Naive thymus-derived CD4-positive, alpha-beta T cell (primary cell): ENCODE measurements at regions not wholly inside any gene's neighbourhood (a gene's known extent, or its start where the extent isn't known, plus 50 kb on each side); places are given as distances from the start of the nearest gene placed in this dataset.
A peak's percentile ranks its signal among the peaks of the same experiment; 100 is the strongest.

Source experiments
- ATAC-seq: fragments of 150-1000 bp; cut with Tn5 transposase; 2 replicates; pipeline ENCODE4 v1.10.0; 2021; ENCODE audit warnings: mild to moderate bottlenecking, moderate library complexity
- CTCF ChIA-PET: fragments of 350-600 bp; sonication (Branson Sonifier 250); formaldehyde crosslinking; loops from one replicate; lab custom pipeline; 2021; ENCODE audit warnings: antibody characterized with exemption; lab: Charles Lee
- POLR2A ChIA-PET: fragments of 350-600 bp; sonication (Branson Sonifier 250); formaldehyde crosslinking; loops from one replicate; lab custom pipeline; 2021; ENCODE audit warnings: antibody characterized with exemption, inconsistent platforms; lab: Charles Lee
- DNase-seq, 9 donors: peaks; one replicate each; pipeline versions ENCODE4 v3.0.0 to v3.0.0-alpha.2; 2020 to 2022; ENCODE audit warnings: mixed read lengths in 1 of 9
- H3K27ac ChIP-seq: one replicate; pipeline ENCODE4 v1.7.0; 2013; ENCODE audit warnings: mild to moderate bottlenecking, low read depth, low read length, moderate library complexity
- H3K27me3 ChIP-seq, 2 donors: one replicate each; pipeline ENCODE4 v1.7.0; 2013; ENCODE audit warnings: low read length in 2 of 2, mild to moderate bottlenecking in 2 of 2, moderate library complexity in 2 of 2; ENCODE audit not compliant: control insufficient read depth in 2 of 2, insufficient read depth in 2 of 2
- H3K36me3 ChIP-seq, 3 experiments: 1 replicate in 2 of 3; 2 replicates in 1 of 3; pipeline ENCODE4 v1.7.0; 2013; ENCODE audit warnings: low read length in 3 of 3, mild to moderate bottlenecking in 3 of 3, moderate library complexity in 1 of 3; ENCODE audit not compliant: insufficient read depth in 3 of 3, control insufficient read depth in 2 of 3
- H3K4me1 ChIP-seq, 2 donors: one replicate each; pipeline ENCODE4 v1.7.0; 2013; ENCODE audit warnings: low read length in 2 of 2, mild to moderate bottlenecking in 2 of 2, moderate library complexity in 1 of 2; ENCODE audit not compliant: control insufficient read depth in 2 of 2, insufficient read depth in 2 of 2
- H3K4me3 ChIP-seq: 2 replicates; pipeline ENCODE4 v1.7.0; 2013; ENCODE audit warnings: mild to moderate bottlenecking, low read length
- H3K9me3 ChIP-seq, 3 experiments: 1 replicate in 2 of 3; 2 replicates in 1 of 3; pipeline ENCODE4 v1.7.0; 2013; ENCODE audit warnings: low read length in 3 of 3; ENCODE audit not compliant: control insufficient read depth in 2 of 3
- H3K27ac Mint-ChIP-seq, 9 donors: one replicate each; pipeline ENCODE4 v1.8.0; 2020 to 2022; ENCODE audit warnings: mixed read lengths in 9 of 9, mild to moderate bottlenecking in 8 of 9, moderate library complexity in 5 of 9, inconsistent platforms in 2 of 9
- H3K27me3 Mint-ChIP-seq, 5 donors: one replicate each; pipeline ENCODE4 v1.8.0; 2021 to 2022; ENCODE audit warnings: mixed read lengths in 5 of 5, mild to moderate bottlenecking in 1 of 5
- H3K36me3 Mint-ChIP-seq, 5 donors: one replicate each; pipeline ENCODE4 v1.8.0; 2020 to 2022; ENCODE audit warnings: mixed read lengths in 5 of 5, mild to moderate bottlenecking in 3 of 5, inconsistent platforms in 1 of 5
- H3K4me1 Mint-ChIP-seq, 7 donors: one replicate each; pipeline ENCODE4 v1.8.0; 2020 to 2022; ENCODE audit warnings: mixed read lengths in 7 of 7, mild to moderate bottlenecking in 3 of 7, inconsistent platforms in 1 of 7
- H3K4me3 Mint-ChIP-seq, 10 donors: one replicate each; pipeline ENCODE4 v1.8.0; 2020 to 2022; ENCODE audit warnings: mild to moderate bottlenecking in 10 of 10, mixed read lengths in 10 of 10, moderate library complexity in 6 of 10, inconsistent platforms in 2 of 10
- H3K9me3 Mint-ChIP-seq, 11 donors: one replicate each; pipeline ENCODE4 v1.8.0; 2020 to 2022; ENCODE audit warnings: mixed read lengths in 11 of 11, mild to moderate bottlenecking in 4 of 11, inconsistent platforms in 1 of 11, moderate library complexity in 1 of 11
- intact Hi-C, 2 donors: fragments of 100-400 bp; cut with micrococcal nuclease; formaldehyde crosslinking; loops; one replicate each; pipeline ENCODE4 v1.15.1; 2023

- H3K4me1 ChIP-seq = no peaks in the 10 kb centered on the region
- no peak overlapping the region for H3K4me3 ChIP-seq
- Mint-ChIP-seq H3K27me3 (no peaks in the 10 kb centered on the region), H3K27ac (no peak overlapping the region), H3K4me3 (no peak overlapping the region), H3K36me3 (no peaks in the 10 kb centered on the region), H3K9me3 (no peaks in the 10 kb centered on the region), H3K4me1 (peaks cover 0 to 5% (median under 1%) of the 10 kb centered on the region in 7 donors)
- CTCF ChIA-PET = no interaction called here
- POLR2A ChIA-PET = no interaction called here
- no peaks in the 10 kb centered on the region for H3K9me3 ChIP-seq
- no peak overlapping the region for H3K27ac ChIP-seq
- no peaks in the 10 kb centered on the region for H3K36me3 ChIP-seq
- intact Hi-C loops = no loop called here
- ATAC-seq = no peak
- DNase-seq = no peak
- H3K27me3 ChIP-seq = no peaks in the 10 kb centered on the region
Measured at GRCh38 chr1:173117761-173118160, 67.0 kb upstream of the TNFSF18 start.

GRCh38 chr1:173117108-173117633 is 66.4 kb upstream of the TNFSF18 start:
- no peaks in the 10 kb centered on the region for H3K9me3 Mint-ChIP-seq
- no peak for ATAC-seq

GRCh38 chr1:173114346-173114745 is 63.6 kb upstream of the TNFSF18 start:
- ATAC-seq (no peak), DNase-seq (no peak)
- Histone ChIP-seq H3K27ac (no peak overlapping the region), H3K36me3 (no peaks in the 10 kb centered on the region), H3K27me3 (no peaks in the 10 kb centered on the region), H3K4me1 (no peaks in the 10 kb centered on the region), H3K9me3 (no peaks in the 10 kb centered on the region), H3K4me3 (no peak overlapping the region)
- peaks cover 0 to 5% (median 0%) of the 10 kb centered on the region in 11 donors for H3K9me3 Mint-ChIP-seq
- peaks cover 0 to 3% (median 0%) of the 10 kb centered on the region in 5 donors for H3K27me3 Mint-ChIP-seq
- H3K27ac Mint-ChIP-seq = no peak overlapping the region
- H3K36me3 Mint-ChIP-seq = no peaks in the 10 kb centered on the region
- ChIA-PET POLR2A (no interaction called here), CTCF (no interaction called here)
- no peaks in the 10 kb centered on the region for H3K4me1 Mint-ChIP-seq
- H3K4me3 Mint-ChIP-seq = no peak overlapping the region
- intact Hi-C loops = no loop called here

More at GRCh38 chr1:173117108-173117633, 66.4 kb upstream of the TNFSF18 start:
- no peaks in the 10 kb centered on the region for H3K9me3 ChIP-seq
- no peak overlapping the region for H3K27ac ChIP-seq
- H3K36me3 ChIP-seq = no peaks in the 10 kb centered on the region
- CTCF ChIA-PET = no interaction called here
- H3K4me3 ChIP-seq = no peak overlapping the region
- intact Hi-C loops = no loop called here
- no peaks in the 10 kb centered on the region for H3K27me3 ChIP-seq
- H3K27ac Mint-ChIP-seq = no peak overlapping the region
- no peaks in the 10 kb centered on the region for H3K4me1 ChIP-seq
- no peaks in the 10 kb centered on the region for H3K4me1 Mint-ChIP-seq
- no peaks in the 10 kb centered on the region for H3K27me3 Mint-ChIP-seq
- H3K4me3 Mint-ChIP-seq = no peak overlapping the region
- H3K36me3 Mint-ChIP-seq = no peaks in the 10 kb centered on the region
- POLR2A ChIA-PET = no interaction called here
- DNase-seq = no peak

- intact Hi-C loops = no loop called here
- H3K4me1 Mint-ChIP-seq = no peaks in the 10 kb centered on the region
- H3K4me3 Mint-ChIP-seq = no peak overlapping the region
- H3K9me3 ChIP-seq = no peaks in the 10 kb centered on the region
- ATAC-seq (no peak), DNase-seq (no peak)
- H3K36me3 Mint-ChIP-seq = peaks cover 0 to 1% (median 0%) of the 10 kb centered on the region in 5 donors
- peaks cover 0 to 3% (median 0%) of the 10 kb centered on the region in 5 donors for H3K27me3 Mint-ChIP-seq
- ChIA-PET POLR2A (no interaction called here), CTCF (no interaction called here)
- no peaks in the 10 kb centered on the region for H3K36me3 ChIP-seq
- no peak overlapping the region for H3K4me3 ChIP-seq
- H3K4me1 ChIP-seq = no peaks in the 10 kb centered on the region
- H3K27ac Mint-ChIP-seq = no peak overlapping the region
- H3K9me3 Mint-ChIP-seq = peaks cover 0 to 11% (median 4%) of the 10 kb centered on the region in 11 donors
- H3K27me3 ChIP-seq = no peaks in the 10 kb centered on the region
- no peak overlapping the region for H3K27ac ChIP-seq
Measured at GRCh38 chr1:173113015-173113741, 62.4 kb upstream of the TNFSF18 start.

GRCh38 chr1:173112129-173112528 is 61.4 kb upstream of the TNFSF18 start:
- Histone ChIP-seq H3K27ac (no peak overlapping the region), H3K4me1 (no peaks in the 10 kb centered on the region), H3K27me3 (no peaks in the 10 kb centered on the region), H3K36me3 (no peaks in the 10 kb centered on the region), H3K4me3 (no peak overlapping the region), H3K9me3 (no peaks in the 10 kb centered on the region)
- DNase-seq (no peak), ATAC-seq (peak; percentile 69)
- H3K27me3 Mint-ChIP-seq = peaks cover 0 to 4% (median 0%) of the 10 kb centered on the region in 5 donors
- ChIA-PET CTCF (no interaction called here), POLR2A (no interaction called here)
- H3K9me3 Mint-ChIP-seq = peaks cover 4 to 19% (median 11%) of the 10 kb centered on the region in 11 donors
- no peak overlapping the region for H3K27ac Mint-ChIP-seq
- H3K4me1 Mint-ChIP-seq = no peaks in the 10 kb centered on the region
- H3K4me3 Mint-ChIP-seq = no peak overlapping the region
- H3K36me3 Mint-ChIP-seq = peaks cover 0 to 8% (median 4%) of the 10 kb centered on the region in 5 donors
- intact Hi-C loops = no loop called here

GRCh38 chr1:173107696-173108095 is 57.0 kb upstream of the TNFSF18 start:
- ChIA-PET POLR2A (no interaction called here), CTCF (no interaction called here)
- Histone ChIP-seq H3K4me1 (no peaks in the 10 kb centered on the region), H3K36me3 (no peaks in the 10 kb centered on the region), H3K27ac (no peak overlapping the region), H3K9me3 (no peaks in the 10 kb centered on the region), H3K27me3 (no peaks in the 10 kb centered on the region), H3K4me3 (no peak overlapping the region)
- ATAC-seq (no peak), DNase-seq (no peak)
- Mint-ChIP-seq H3K4me3 (no peak overlapping the region), H3K27ac (no peak overlapping the region), H3K9me3 (peaks cover 4 to 40% (median 20%) of the 10 kb centered on the region in 11 donors), H3K27me3 (peaks cover 0 to 4% (median 0%) of the 10 kb centered on the region in 5 donors), H3K4me1 (peaks cover 0 to 2% (median 0%) of the 10 kb centered on the region in 7 donors), H3K36me3 (peaks cover 0 to 9% (median 4%) of the 10 kb centered on the region in 5 donors)
- intact Hi-C loops = no loop called here

GRCh38 chr1:173103006-173103405 is 52.3 kb upstream of the TNFSF18 start:
- peaks cover 0 to 8% (median 2%) of the 10 kb centered on the region in 5 donors for H3K36me3 Mint-ChIP-seq
- Histone ChIP-seq H3K4me1 (no peaks in the 10 kb centered on the region), H3K4me3 (no peak overlapping the region), H3K9me3 (no peaks in the 10 kb centered on the region), H3K27me3 (no peaks in the 10 kb centered on the region), H3K27ac (no peak overlapping the region), H3K36me3 (no peaks in the 10 kb centered on the region)
- DNase-seq = no peak
- no peak overlapping the region for H3K4me3 Mint-ChIP-seq
- ChIA-PET POLR2A (no interaction called here), CTCF (no interaction called here)
- peaks cover 0 to 2% (median 0%) of the 10 kb centered on the region in 7 donors for H3K4me1 Mint-ChIP-seq
- no peak overlapping the region for H3K27ac Mint-ChIP-seq
- no peak for ATAC-seq
- H3K27me3 Mint-ChIP-seq = peaks cover 0 to 2% (median 0%) of the 10 kb centered on the region in 5 donors
- intact Hi-C loops = no loop called here
- H3K9me3 Mint-ChIP-seq = peaks cover 2 to 32% (median 17%) of the 10 kb centered on the region in 11 donors
